CD4-positive, alpha-beta T cell treated with Interleukin-2 at 100 ng/mL for 4 hours (primary cell): ENCODE measurements at regions not wholly inside any gene's neighbourhood (a gene's known extent, or its start where the extent isn't known, plus 50 kb on each side); places are given as distances from the start of the nearest gene placed in this dataset.

Experiments
- DNase-seq: peaks from one replicate; pipeline ENCODE4 v3.0.0-alpha.2; 2020; ENCODE audit warnings: low spot score

- DNase-seq: no peak
Measured at GRCh38 chr13:104847922-104848321, 1687.5 kb downstream of the EFNB2 start.

GRCh38 chr13:104843401-104843800, 1692.1 kb downstream of the EFNB2 start:
- no peak for DNase-seq

GRCh38 chr13:104841110-104841509, 1694.4 kb downstream of the EFNB2 start:
- DNase-seq: no peak

GRCh38 chr13:104837756-104838155, 1697.7 kb downstream of the EFNB2 start:
- DNase-seq: no peak

GRCh38 chr13:104833221-104833620, 1702.2 kb downstream of the EFNB2 start:
- no peak for DNase-seq

- no peak for DNase-seq
Measured at GRCh38 chr13:104832231-104832630, 1703.2 kb downstream of the EFNB2 start.

- no peak for DNase-seq
Measured at GRCh38 chr13:104831831-104832230, 1703.6 kb downstream of the EFNB2 start.

GRCh38 chr13:104823709-104824108, 1711.8 kb downstream of the EFNB2 start:
- no peak for DNase-seq

- DNase-seq: no peak
Measured at GRCh38 chr13:104823071-104823470, 1712.4 kb downstream of the EFNB2 start.

- DNase-seq: no peak
Measured at GRCh38 chr13:104817271-104817670, 1718.2 kb downstream of the EFNB2 start.

- DNase-seq: no peak
Measured at GRCh38 chr13:104816726-104817125, 1718.7 kb downstream of the EFNB2 start.

GRCh38 chr13:104810242-104810641, 1725.2 kb downstream of the EFNB2 start:
- DNase-seq: no peak

- no peak for DNase-seq
Measured at GRCh38 chr13:104809483-104809882, 1726.0 kb downstream of the EFNB2 start.

- DNase-seq: no peak
Measured at GRCh38 chr13:104805346-104805745, 1730.1 kb downstream of the EFNB2 start.

GRCh38 chr13:104799152-104799551, 1732.9 kb upstream of the SLC10A2 start:
- DNase-seq: no peak

- DNase-seq: no peak
Measured at GRCh38 chr13:104798486-104798885, 1732.3 kb upstream of the SLC10A2 start.

- DNase-seq: no peak
Measured at GRCh38 chr13:104796581-104796980, 1730.4 kb upstream of the SLC10A2 start.

GRCh38 chr13:104785952-104786351, 1719.7 kb upstream of the SLC10A2 start:
- no peak for DNase-seq

GRCh38 chr13:104784891-104785290, 1718.7 kb upstream of the SLC10A2 start:
- DNase-seq: no peak

- no peak for DNase-seq
Measured at GRCh38 chr13:104782741-104783140, 1716.5 kb upstream of the SLC10A2 start.

GRCh38 chr13:104779311-104779993, 1713.2 kb upstream of the SLC10A2 start:
- DNase-seq: no peak

- DNase-seq: no peak
Measured at GRCh38 chr13:104773775-104774174, 1707.6 kb upstream of the SLC10A2 start.

GRCh38 chr13:104769545-104769944, 1703.3 kb upstream of the SLC10A2 start:
- DNase-seq: no peak

GRCh38 chr13:104766319-104766718, 1700.1 kb upstream of the SLC10A2 start:
- DNase-seq: no peak
